ENCODE measurements at regions not wholly inside any gene's neighbourhood (a gene's known extent, or its start where the extent isn't known, plus 50 kb on each side); places are given as distances from the start of the nearest gene placed in this dataset.

- H3K27ac ChIP-seq: no peak overlapping the region
- TF ChIP-seq, protein P1, sequence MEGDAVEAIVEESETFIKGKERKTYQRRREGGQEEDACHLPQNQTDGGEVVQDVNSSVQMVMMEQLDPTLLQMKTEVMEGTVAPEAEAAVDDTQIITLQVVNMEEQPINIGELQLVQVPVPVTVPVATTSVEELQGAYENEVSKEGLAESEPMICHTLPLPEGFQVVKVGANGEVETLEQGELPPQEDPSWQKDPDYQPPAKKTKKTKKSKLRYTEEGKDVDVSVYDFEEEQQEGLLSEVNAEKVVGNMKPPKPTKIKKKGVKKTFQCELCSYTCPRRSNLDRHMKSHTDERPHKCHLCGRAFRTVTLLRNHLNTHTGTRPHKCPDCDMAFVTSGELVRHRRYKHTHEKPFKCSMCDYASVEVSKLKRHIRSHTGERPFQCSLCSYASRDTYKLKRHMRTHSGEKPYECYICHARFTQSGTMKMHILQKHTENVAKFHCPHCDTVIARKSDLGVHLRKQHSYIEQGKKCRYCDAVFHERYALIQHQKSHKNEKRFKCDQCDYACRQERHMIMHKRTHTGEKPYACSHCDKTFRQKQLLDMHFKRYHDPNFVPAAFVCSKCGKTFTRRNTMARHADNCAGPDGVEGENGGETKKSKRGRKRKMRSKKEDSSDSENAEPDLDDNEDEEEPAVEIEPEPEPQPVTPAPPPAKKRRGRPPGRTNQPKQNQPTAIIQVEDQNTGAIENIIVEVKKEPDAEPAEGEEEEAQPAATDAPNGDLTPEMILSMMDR (conservative IDR thresholded peaks at IDR 0.05): no peak
Measured at GRCh38 chr21:41092312-41092711, 75.6 kb upstream of the BACE2 start.

GRCh38 chr21:41095983-41096382, 72.0 kb upstream of the BACE2 start:
- H3K27ac ChIP-seq: no peak overlapping the region
- TF ChIP-seq, protein P1 (conservative IDR thresholded peaks at IDR 0.05): no peak

GRCh38 chr21:41098076-41098475, 69.9 kb upstream of the BACE2 start:
- no peak overlapping the region for H3K27ac ChIP-seq
- TF ChIP-seq, protein P1 (conservative IDR thresholded peaks at IDR 0.05): no peak

DNA sequence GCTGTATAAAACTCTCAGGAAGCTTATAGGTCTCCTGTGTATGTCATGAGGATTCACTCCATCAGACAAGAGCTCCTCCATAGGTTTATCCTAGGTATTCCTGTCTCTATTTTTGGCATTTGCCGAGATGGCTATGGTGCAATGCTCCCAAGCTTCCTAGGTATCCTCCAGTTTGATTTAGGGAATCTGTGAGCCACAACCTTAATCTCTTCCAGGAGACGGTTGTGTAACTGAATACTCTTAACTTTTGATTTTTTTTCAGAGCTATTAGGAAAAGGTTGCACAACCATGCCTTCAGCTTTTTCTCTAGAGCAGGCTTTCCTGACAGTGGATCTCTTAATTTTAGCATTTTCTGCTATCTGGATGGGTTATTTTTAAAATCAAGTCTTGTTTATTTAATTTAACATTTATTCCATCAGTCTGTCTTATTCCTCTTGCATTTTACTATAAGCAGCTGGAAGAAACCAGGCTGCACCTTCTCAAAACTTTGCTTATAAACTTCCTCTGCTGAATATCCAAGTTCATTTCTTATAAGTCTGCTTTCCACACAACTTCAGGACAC, 69.4 kb upstream of the BACE2 start:
- TF ChIP-seq, protein P1 (conservative IDR thresholded peaks at IDR 0.05): no peak
- H3K27ac ChIP-seq: no peak overlapping the region

DNA sequence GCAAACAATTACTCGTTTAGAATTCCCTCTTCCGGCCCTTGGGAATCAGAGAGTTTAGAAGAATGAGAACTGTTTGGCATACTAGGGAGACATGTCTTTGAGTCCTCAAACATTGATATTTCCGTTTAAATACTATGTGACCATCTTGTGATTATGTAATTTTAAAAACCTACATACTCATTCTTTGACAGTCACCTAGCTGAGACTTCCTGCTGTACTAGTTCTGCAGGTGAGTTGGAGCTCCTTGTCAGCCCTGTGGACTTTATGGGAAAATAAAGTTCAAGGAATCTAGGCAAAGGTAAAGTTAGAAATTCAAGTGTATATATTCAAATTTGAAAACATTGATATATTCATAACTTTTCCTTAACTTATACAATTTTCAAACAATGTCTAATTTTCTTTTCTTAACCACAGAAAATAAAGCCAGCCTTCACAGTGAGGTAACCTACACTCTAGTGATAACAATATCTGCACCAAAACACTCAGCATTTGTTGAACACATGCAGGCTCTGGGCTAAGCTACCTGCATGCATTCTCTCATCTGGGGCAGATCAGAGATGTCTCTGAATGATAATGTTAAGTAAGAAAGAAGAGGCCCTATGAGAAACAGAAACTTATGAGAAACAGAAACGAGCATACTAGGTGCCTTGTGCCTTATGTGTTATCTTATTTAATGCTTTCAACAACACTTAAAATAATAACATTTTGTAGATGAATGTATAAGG, 67.0 kb upstream of the BACE2 start:
- TF ChIP-seq, protein P1 (conservative IDR thresholded peaks at IDR 0.05): no peak
- H3K27ac ChIP-seq: peak overlapping the region; percentile 17; the same call in 1 of the 2 replicates

DNA sequence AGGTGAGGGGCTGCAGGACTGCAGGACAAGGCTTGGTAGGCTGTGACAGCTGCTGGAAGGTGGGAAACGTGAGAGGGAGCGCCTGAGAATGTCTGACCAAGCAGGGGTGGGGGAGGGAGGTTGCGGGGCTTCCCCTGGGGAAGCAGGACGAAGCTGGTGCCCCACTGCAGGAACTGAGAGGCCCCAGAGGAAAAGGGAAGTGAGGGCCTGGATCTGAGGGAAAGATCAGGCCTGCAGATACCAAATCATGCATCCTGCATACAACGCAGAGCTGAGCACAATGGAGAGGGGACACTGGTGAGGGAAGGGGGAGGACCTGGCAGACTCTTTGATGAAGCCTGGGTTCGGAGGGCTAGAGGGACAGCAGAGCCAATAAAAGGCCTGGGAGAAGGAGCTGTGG, 65.7 kb upstream of the BACE2 start:
- TF ChIP-seq, protein P1 (conservative IDR thresholded peaks at IDR 0.05): no peak
- H3K27ac ChIP-seq: no peak overlapping the region

DNA sequence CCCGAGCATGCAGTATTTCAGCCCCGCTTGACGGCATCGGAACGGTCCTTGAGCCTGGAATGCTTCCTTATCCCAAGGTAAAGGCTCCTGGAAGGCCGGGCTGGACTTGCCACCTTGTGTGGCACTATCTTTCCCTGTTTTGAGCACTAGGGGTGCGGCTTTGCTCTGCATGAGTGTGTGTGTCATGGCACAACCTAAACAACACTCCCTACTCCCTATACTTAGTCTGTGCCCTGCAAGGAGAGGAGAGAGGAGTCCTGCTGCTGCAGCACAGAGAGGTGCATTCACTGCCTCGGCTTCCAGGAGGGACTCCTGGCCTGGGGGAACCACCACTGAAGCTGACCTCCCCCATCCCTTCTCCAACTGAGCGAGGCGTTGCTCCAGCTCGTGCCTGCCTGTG, 60.4 kb upstream of the BACE2 start:
- TF ChIP-seq, protein P1 (conservative IDR thresholded peaks at IDR 0.05): no peak
- H3K27ac ChIP-seq: no peak overlapping the region
